T47D (cell line): ENCODE measurements at regions not wholly inside any gene's neighbourhood (a gene's known extent, or its start where the extent isn't known, plus 50 kb on each side); places are given as distances from the start of the nearest gene placed in this dataset.

Experiments
- DNase-seq, 2 experiments: peaks; one replicate each; pipeline versions ENCODE4 v3.0.0 to v3.0.0-alpha.2; 2011 to 2012; ENCODE audit warnings: low read depth in 1 of 2, low spot score in 1 of 2
- JUND ChIP-seq: IDR thresholded peaks from 2 replicates; pipeline ENCODE4 v1.6.1; 2012; ENCODE audit warnings: low read depth
- in situ Hi-C: cut with HindIII; loops from 2 replicates; pipeline ENCODE4 v1.10.0; 2016; ENCODE audit warnings: low sequenced_read_pairs, low pct_unique_long_range_greater_than_20kb

GRCh38 chr6:158876886-158877285 lies 57.7 kb upstream of the EZR start:
- TF ChIP-seq JUND: no peak
- in situ Hi-C loops: no loop called here
- no peak for DNase-seq

- TF ChIP-seq JUND: no peak
- no peak for DNase-seq
- in situ Hi-C loops: no loop called here
Observed at GRCh38 chr6:158870649-158870957, 51.4 kb upstream of the EZR start.

- TF ChIP-seq JUND: no peak
- peak; percentile 84 to 96 for DNase-seq
- in situ Hi-C loops: no loop called here
Observed at GRCh38 chr6:158869826-158870648, 50.9 kb upstream of the EZR start.

DNA sequence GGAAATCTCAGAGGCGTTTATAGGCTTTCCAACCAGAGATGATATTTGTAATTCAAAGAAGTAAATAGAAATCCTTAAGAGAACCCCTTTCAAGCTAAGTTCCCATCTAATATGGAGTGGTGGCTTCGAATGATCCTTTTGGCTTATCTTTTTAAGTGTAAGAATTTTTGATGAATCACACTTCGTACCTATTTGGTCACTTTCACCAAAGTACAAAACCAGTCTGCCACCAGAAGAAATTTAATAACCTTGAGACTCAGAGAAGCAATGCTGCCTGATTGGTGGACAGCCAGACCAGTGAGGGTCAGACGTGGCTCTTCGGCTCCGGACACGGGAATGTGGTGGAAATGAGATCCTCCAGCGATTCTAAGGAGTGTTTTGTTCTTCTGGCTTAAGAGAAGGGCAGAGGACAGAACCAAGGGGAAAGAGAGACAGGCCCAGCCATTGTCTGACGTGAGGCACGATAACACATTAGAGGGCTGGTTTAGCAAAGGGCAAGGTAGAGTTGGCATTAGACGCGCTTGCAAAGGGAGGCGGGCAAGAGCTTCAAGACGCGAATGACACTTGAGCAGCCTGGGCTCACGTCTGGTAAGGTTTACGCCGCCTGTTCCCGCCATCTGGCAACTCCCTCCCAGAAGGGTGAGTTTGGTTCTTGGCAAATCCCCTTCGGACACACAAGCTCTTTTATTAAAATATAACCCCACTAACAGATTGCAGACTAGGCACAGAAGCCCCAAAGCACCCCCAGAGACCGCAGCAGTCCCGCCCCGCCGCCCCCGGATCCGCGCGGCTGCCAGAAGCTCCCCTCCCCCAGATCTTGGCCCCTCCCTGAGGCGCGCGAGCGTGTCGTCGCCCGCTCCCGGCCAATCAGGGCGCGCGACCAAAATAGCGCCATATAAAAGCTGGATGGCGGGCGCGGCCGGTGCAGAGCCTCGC lies 50.0 kb upstream of the EZR start:
- in situ Hi-C loops: no loop called here
- peak in 1 of 2 experiments; percentile 88 for DNase-seq
- TF ChIP-seq JUND: no peak
